Myocyte (in vitro differentiated cells): ENCODE measurements at regions not wholly inside any gene's neighbourhood (a gene's known extent, or its start where the extent isn't known, plus 50 kb on each side); places are given as distances from the start of the nearest gene placed in this dataset.
A peak's percentile ranks its signal among the peaks of the same experiment; 100 is the strongest.

Experiments used
- DNase-seq: peaks from one replicate; pipeline ENCODE4 v3.0.0-alpha.2; 2012; ENCODE audit warnings: low read depth

GRCh38 chr12:92582893-92583292 is 119.9 kb upstream of the PLEKHG7 start:
- DNase-seq = peak; percentile 45

DNA sequence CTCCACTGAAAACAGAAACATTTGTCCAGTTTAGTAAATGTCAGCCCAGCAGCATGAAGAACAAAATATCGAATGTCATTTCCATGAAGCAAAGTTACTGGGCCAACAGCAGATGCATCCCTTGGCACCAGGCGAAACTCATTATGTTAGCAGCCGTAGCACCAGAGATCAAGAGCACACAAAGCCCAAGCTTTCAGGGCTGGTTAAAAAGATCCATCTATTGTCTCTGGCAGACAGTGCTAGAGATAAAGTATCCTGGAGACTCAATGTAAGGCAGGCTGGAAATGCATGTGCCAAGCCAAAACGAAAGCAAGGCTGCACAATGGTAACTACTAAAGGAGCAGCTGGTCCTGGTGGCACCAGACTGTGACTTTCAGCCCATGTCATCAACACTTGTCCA is 120.3 kb upstream of the PLEKHG7 start:
- peak; percentile 32 for DNase-seq

- DNase-seq = peak; percentile 36
These were observed 121.2 kb upstream of the PLEKHG7 start for GRCh38 chr12:92581604-92582003.

- no peak for DNase-seq
These were observed 127.7 kb upstream of the PLEKHG7 start for GRCh38 chr12:92574911-92575570.

GRCh38 chr12:92574051-92574783 is 128.6 kb upstream of the PLEKHG7 start:
- DNase-seq = peak; percentile 57

- no peak for DNase-seq
These were observed 129.7 kb upstream of the PLEKHG7 start for GRCh38 chr12:92573104-92573503.

DNA sequence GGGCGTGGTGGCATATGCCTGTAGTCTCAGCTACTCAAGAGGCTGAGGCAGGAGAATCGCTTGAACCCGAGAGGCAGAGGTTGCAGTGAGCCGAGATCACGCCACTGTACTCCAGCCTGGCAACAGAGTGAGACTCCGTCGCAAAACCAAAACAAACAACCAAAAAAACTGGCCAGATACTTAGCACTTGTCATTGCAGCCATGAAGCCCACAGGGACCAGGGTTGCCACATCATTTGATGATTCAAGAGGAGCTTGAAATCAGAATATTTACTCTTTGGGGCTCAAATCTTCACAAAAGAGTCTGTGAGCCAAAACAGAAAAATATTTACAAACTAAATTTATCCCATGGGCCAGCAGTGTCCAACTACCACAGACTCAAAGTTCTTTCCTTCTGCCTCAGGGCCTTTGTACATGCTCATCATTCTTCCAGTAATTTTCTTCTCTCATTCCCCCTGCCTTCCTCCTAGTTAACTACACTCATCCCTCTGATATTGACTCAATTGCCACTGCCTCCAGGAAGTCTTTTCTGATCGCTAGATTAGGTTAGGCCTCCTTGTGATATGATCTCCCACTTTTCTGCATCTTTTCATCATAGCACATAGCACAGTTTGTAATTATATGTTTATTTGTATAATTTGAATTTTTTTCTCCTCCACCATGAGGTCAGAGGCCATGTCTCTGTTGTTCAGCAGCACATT is 130.8 kb upstream of the PLEKHG7 start:
- no peak for DNase-seq

DNA sequence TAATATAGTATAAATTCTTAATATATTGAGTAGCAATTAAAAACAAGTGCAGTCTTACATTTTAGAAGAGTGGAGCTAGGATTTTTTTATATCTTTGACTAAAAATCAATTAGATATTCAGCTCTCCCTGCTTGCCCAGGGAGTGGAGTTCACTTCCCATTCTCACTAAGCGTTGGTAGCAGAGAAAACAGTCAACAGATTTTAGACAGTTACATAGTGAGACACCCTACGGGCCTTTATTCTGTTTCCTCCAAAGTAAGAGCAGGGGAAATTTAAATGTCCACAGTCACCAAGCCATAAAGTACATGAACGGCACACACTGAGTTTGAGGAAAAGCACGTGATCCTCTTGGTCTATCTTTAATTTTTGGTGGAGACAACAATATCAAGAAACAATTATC is 131.6 kb upstream of the PLEKHG7 start:
- no peak for DNase-seq

DNA sequence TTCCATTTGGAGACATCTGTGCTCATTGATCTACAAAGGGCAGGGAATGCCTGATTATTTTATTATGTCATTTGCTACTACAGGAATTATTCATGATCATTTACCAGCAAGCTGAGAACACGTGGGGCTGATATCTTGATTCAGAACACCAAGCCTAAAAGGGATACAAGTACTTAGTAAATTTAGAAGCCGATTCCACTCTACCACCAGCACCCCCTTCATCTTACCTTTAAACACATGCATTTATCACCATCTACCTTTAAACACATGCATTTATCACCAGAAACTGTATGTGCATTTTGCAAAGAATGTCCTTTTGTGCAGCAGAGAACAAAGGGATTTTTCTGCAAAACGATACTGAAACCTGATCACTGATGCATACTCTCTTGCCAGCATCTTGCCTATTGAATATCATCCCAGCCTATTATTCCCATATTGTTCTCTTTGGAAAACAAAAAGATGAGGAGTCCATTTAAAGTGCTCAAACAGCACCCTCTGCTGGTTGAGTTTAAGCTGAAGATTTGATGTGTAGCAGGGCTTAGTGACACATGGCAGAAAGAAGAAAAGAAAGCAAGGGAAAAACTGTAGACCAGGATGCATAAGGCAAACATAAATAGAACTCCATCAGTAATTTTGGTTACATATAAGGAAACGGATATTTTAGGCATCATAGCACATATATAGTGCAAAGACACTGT is 132.6 kb upstream of the PLEKHG7 start:
- peak; percentile 95 for DNase-seq

DNA sequence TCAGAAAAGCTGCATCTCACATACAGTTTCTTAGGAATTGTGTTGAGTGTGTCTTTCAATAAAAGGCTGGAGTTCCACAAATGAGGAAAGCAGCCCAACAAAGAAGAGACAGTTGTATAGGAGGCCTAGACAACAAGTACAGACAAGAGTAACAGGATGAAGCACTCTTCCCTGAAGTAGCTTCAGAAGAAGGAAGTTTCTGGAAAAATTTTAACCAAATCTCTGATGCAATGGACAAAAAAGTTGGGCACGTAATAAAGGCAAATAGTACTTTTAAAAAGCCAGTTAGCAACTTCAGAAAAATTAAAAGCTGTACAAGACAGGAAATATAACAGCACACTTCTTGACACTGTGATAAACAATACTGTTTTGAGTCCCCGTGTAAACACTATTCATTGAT is 134.1 kb upstream of the PLEKHG7 start:
- DNase-seq = no peak

DNA sequence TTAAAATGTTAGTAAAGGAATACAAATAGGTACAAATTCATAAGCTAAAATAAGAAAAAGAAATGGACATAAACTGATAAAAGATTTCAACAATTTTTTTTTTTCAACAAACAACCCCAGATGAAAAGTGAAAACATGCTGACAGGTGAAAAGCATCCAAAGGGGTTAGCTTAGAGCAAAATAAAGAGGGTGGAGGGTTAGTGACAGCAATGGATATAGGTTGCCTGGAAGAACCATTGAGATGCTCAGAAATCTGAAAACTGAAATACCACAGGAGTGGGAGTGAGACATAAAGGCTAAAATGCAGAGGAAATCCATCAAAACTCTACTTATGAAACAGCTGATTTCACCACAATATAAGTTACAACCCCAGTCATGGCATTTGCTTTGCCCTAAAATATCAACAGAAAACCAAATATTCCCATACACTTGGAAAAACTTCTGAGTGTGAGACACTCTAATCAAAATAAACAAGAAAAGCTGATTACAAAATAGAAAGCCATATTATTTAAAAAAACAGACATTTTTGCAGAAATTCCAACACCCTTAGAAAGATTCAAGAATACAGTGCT is 136.3 kb upstream of the PLEKHG7 start:
- no peak for DNase-seq

DNA sequence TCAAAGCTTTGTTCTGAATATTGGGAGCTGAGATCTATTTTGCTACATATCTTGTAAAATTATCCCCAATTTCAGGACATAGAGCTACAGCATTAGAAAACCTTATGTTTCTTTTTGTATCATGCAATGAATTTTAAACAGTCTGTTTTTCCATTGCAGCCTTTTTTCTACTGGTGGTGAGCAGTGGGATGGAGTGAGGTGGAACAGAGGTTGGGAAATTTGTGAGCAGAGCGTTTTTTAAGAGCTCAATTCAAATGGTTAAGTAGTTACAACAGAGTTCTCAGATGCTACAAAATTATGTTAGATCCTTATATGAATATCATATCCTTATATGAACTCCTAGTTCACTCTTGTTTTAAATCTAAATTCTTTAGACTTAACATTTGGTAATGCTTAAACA is 139.0 kb upstream of the PLEKHG7 start:
- no peak for DNase-seq

GRCh38 chr12:92562063-92562734 is 140.6 kb upstream of the PLEKHG7 start:
- DNase-seq = no peak

GRCh38 chr12:92561543-92561899 is 141.3 kb upstream of the PLEKHG7 start:
- DNase-seq = peak; percentile 95

DNA sequence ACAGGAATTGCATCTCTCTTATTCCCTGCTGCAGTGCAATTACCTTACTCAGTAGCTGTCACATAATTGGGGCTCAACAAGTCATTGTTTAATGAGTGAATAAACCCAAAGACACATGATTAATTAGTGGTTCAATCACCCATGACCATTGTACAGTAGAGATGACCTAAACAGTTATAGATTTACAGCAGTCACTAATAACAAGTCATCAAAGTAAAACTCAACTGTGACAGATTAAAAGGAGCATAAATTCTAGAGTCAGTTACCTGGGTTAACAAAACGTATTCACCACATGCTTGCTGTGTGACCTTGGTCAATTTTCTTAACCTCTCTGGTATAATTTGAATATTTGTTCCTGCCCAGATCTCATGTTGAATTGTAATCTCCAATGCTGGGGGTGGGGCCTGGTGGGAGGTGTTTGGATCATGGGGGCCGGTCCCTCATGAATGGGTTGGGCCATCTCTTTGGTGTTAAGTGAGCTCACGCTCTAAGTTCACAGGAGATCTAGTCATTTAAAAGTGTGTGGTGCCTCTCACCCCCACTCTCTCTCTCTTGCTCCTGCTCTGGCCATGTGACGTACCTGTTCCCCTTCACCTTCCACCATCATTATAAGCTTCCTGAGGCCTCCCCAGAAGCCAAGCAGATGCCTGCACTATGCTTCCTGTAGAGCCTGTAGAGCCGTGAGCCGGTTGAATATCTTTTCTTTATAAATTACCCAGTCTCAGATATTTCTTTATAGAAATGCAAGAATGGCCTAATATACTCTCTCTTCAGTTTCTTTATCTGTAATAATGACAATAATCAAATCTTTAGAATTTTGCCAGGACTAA is 141.9 kb upstream of the PLEKHG7 start:
- DNase-seq = no peak

- no peak for DNase-seq
These were observed 144.0 kb upstream of the PLEKHG7 start for GRCh38 chr12:92558806-92559205.

DNA sequence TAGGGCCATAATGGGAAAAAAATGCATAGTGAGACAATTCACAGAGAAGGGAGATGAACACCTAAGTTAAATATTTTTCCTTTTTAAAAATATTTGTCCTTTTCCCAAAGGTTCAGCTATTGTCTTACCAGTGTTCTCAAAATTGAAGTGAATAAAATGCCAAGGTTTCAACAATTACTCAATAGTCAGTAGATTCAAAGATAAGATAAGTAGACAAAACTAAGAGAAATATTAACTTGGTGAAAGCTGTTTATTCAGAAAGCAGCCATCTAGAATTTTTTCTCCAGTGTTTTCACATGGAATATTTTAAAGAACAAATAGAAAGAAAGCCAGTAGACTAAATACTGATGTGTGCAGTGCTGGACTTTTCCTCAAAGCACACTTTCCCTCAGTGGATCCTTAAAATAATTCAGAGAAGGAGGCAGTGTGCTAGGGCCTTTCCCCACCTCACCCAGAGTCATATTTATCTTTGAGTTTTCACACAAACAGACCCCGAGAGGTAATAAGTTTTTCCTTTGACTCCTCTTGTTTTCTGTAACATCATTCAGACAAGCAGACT is 144.5 kb upstream of the PLEKHG7 start:
- no peak for DNase-seq

GRCh38 chr12:92557422-92557724 is 145.4 kb upstream of the PLEKHG7 start:
- DNase-seq = no peak

- no peak for DNase-seq
These were observed 146.0 kb upstream of the PLEKHG7 start for GRCh38 chr12:92556637-92557421.
